H9 (cell line): ENCODE measurements at regions not wholly inside any gene's neighbourhood (a gene's known extent, or its start where the extent isn't known, plus 50 kb on each side); places are given as distances from the start of the nearest gene placed in this dataset.

ENCODE experiments used
- DNase-seq: peaks from one replicate; pipeline ENCODE4 v3.0.0-alpha.2; 2017
- H2AFZ ChIP-seq: one replicate; pipeline ENCODE4 v1.6.1; 2013; ENCODE audit warnings: mild to moderate bottlenecking, low read length, control low read depth, moderate library complexity
- H2AK5ac ChIP-seq: 2 replicates; pipeline ENCODE4 v1.6.1; 2013; ENCODE audit warnings: low read length, control low read depth, mixed read lengths; ENCODE audit not compliant: insufficient read length
- H2BK120ac ChIP-seq: one replicate; pipeline ENCODE4 v1.6.1; 2013; ENCODE audit warnings: low read depth, mild to moderate bottlenecking, low read length, control low read depth, inconsistent platforms; ENCODE audit not compliant: poor library complexity, severe bottlenecking
- H2BK12ac ChIP-seq: 2 replicates; pipeline ENCODE4 v1.6.1; 2013; ENCODE audit warnings: low read length, control low read depth, mixed read lengths, low read depth; ENCODE audit not compliant: insufficient read length
- H2BK15ac ChIP-seq: 2 replicates; pipeline ENCODE4 v1.6.1; 2013; ENCODE audit warnings: low read depth, low read length, control low read depth
- H2BK20ac ChIP-seq: one replicate; pipeline ENCODE4 v1.6.1; 2013; ENCODE audit warnings: low read depth, mild to moderate bottlenecking, low read length, control low read depth, inconsistent platforms; ENCODE audit not compliant: poor library complexity, severe bottlenecking
- H2BK5ac ChIP-seq: 2 replicates; pipeline ENCODE4 v1.6.1; 2013; ENCODE audit warnings: low read length, control low read depth, mixed read lengths; ENCODE audit not compliant: insufficient read length
- H3K14ac ChIP-seq: 2 replicates; pipeline ENCODE4 v1.6.1; 2013; ENCODE audit warnings: low read length, control low read depth; ENCODE audit not compliant: insufficient read depth
- H3K18ac ChIP-seq: 2 replicates; pipeline ENCODE4 v1.6.1; 2013; ENCODE audit warnings: low read depth, mild to moderate bottlenecking, mixed read lengths, low read length, control low read depth; ENCODE audit not compliant: insufficient read length
- H3K23ac ChIP-seq: 2 replicates; pipeline ENCODE4 v1.6.1; 2013; ENCODE audit warnings: low read length, control low read depth, mixed read lengths, low read depth; ENCODE audit not compliant: insufficient read length
- H3K23me2 ChIP-seq: 2 replicates; pipeline ENCODE4 v1.6.1; 2013; ENCODE audit warnings: low read depth, mild to moderate bottlenecking, mixed read lengths, low read length, control low read depth; ENCODE audit not compliant: insufficient read length, poor library complexity, severe bottlenecking
- H3K27ac ChIP-seq: 2 replicates; pipeline ENCODE4 v1.5.1; 2013; ENCODE audit warnings: low read length, control low read depth, mixed read lengths, low read depth; ENCODE audit not compliant: insufficient read length
- H3K27me3 ChIP-seq: 2 replicates; pipeline ENCODE4 v1.6.1; 2013; ENCODE audit warnings: low read length, control low read depth, inconsistent platforms; ENCODE audit not compliant: insufficient read depth
- H3K4ac ChIP-seq: 2 replicates; pipeline ENCODE4 v1.6.1; 2013; ENCODE audit warnings: low read depth, mild to moderate bottlenecking, control low read depth, inconsistent platforms, low read length, moderate library complexity
- H3K4me1 ChIP-seq: 2 replicates; pipeline ENCODE4 v1.6.1; 2013; ENCODE audit warnings: low read length, control low read depth, inconsistent platforms; ENCODE audit not compliant: insufficient read depth
- H3K4me2 ChIP-seq: 2 replicates; pipeline ENCODE4 v1.6.1; 2013; ENCODE audit warnings: low read length, control low read depth, mixed read lengths; ENCODE audit not compliant: insufficient read length, insufficient read depth
- H3K56ac ChIP-seq: 2 replicates; pipeline ENCODE4 v1.6.1; 2013; ENCODE audit warnings: low read depth, mild to moderate bottlenecking, mixed read lengths, low read length, control low read depth; ENCODE audit not compliant: insufficient read length
- H3K79me1 ChIP-seq: 2 replicates; pipeline ENCODE4 v1.6.1; 2013; ENCODE audit warnings: low read depth, mild to moderate bottlenecking, moderate library complexity, low read length, control low read depth, inconsistent platforms; ENCODE audit not compliant: insufficient read depth, poor library complexity, severe bottlenecking
- H3K79me2 ChIP-seq: 2 replicates; pipeline ENCODE4 v1.6.1; 2013; ENCODE audit warnings: low read length, control low read depth, inconsistent platforms; ENCODE audit not compliant: insufficient read depth
- H3K9ac ChIP-seq: 2 replicates; pipeline ENCODE4 v1.6.1; 2013; ENCODE audit warnings: low read length, control low read depth, mixed read lengths; ENCODE audit not compliant: insufficient read length; ENCODE audit errors: extremely low read depth
- H3K9me3 ChIP-seq: one replicate; pipeline ENCODE4 v1.6.1; 2013; ENCODE audit warnings: low read depth, low read length, inconsistent platforms; ENCODE audit not compliant: control insufficient read depth
- H3T11ph ChIP-seq: one replicate; pipeline ENCODE4 v1.6.1; 2013; ENCODE audit warnings: mild to moderate bottlenecking, low read length, control low read depth, inconsistent platforms
- H4K20me1 ChIP-seq: one replicate; pipeline ENCODE4 v1.6.1; 2013; ENCODE audit not compliant: control insufficient read depth, insufficient read length, insufficient read depth
- H4K5ac ChIP-seq: 2 replicates; pipeline ENCODE4 v1.6.1; 2013; ENCODE audit warnings: low read depth, mild to moderate bottlenecking, mixed read lengths, low read length, control low read depth; ENCODE audit not compliant: insufficient read length
- H4K8ac ChIP-seq: replicated peaks from 2 replicates; pipeline ENCODE4 v1.6.1; 2013; ENCODE audit warnings: low read length, control low read depth, mixed read lengths, low read depth; ENCODE audit not compliant: insufficient read length
- H4K91ac ChIP-seq: 2 replicates; pipeline ENCODE4 v1.6.1; 2013; ENCODE audit warnings: low read depth, mild to moderate bottlenecking, moderate library complexity, mixed read lengths, low read length, control low read depth; ENCODE audit not compliant: insufficient read length
- H3K27ac Mint-ChIP-seq, 3 experiments: 2 replicates in 2 of 3; 3 replicates in 1 of 3; pipeline ENCODE4 v1.8.0; 2020 to 2021; ENCODE audit warnings: mixed read lengths in 3 of 3, mild to moderate bottlenecking in 1 of 3, moderate library complexity in 1 of 3
- H3K27me3 Mint-ChIP-seq: 2 replicates; pipeline ENCODE4 v1.8.0; 2021; ENCODE audit warnings: low read depth, mild to moderate bottlenecking, moderate library complexity, mixed read lengths
- H3K36me3 Mint-ChIP-seq, 3 experiments: 2 replicates in 2 of 3; 3 replicates in 1 of 3; pipeline ENCODE4 v1.8.0; 2020 to 2021; ENCODE audit warnings: low read depth in 3 of 3, mixed read lengths in 3 of 3; ENCODE audit not compliant: insufficient read depth in 1 of 3
- H3K4me1 Mint-ChIP-seq, 2 experiments: 2 replicates each; pipeline ENCODE4 v1.8.0; 2020; ENCODE audit warnings: mixed read lengths in 2 of 2
- H3K4me3 Mint-ChIP-seq, 2 experiments: 2 replicates in 1 of 2; 3 replicates in 1 of 2; pipeline ENCODE4 v1.8.0; 2020 to 2021; ENCODE audit warnings: mild to moderate bottlenecking in 2 of 2, mixed read lengths in 2 of 2, moderate library complexity in 1 of 2
- H3K9me3 Mint-ChIP-seq, 2 experiments: 2 replicates in 1 of 2; 3 replicates in 1 of 2; pipeline ENCODE4 v1.8.0; 2020; ENCODE audit warnings: mild to moderate bottlenecking in 2 of 2, mixed read lengths in 2 of 2, moderate library complexity in 1 of 2
- WGBS: extraction: QIAGEN DNeasy Blood & Tissue Kit; methylation state at CpG from one replicate; pipeline ENCODE4 v1.1.7; 2013; ENCODE audit warnings: missing lambda C conversion rate, low lambda C conversion rate, mixed read lengths; ENCODE audit not compliant: insufficient read length; ENCODE audit errors: extremely low coverage; 5-methylcytosine and 5-hydroxymethylcytosine counted together
- TF ChIP-seq, protein P1 (sequence below): fragments of 200-600 bp; sonication (generic); conservative IDR thresholded peaks from 3 replicates; pipeline ENCODE4 v1.8.0; 2021; ENCODE audit warnings: antibody characterized with exemption, mild to moderate bottlenecking

DNA sequence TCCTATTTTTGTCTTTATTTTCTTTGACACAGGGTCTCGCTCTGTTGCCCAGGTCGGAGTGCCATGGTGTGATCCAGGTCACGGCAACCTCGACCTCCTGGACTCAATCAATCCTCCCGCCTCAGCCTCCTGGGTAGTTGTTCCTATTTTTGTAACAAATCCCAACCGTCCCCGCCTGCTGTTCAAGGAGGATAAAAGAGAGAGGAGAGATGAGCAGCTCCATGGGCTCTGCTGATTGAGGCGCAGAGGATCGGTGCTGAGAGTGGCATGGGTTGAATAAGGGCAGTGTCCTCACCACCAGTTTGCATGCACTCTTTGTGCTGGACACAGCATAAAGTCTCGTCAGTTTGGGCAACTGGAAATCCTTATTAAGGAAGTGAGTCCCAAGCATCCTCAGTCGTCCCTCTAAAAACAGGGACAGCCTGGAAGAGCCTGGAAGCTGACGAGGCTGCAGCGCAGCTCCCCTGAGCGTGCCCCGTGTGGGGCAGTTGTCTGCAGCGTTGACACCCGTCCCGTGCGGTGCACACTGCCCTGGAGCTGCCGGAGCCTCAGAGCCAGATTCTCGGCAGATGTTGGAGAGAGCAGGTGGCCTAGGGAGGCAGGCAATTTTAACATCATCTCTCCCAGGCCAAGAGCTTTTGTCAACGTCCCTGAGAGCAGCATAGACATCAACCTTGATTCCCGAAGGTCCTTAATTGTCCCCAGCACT lies 404.2 kb upstream of the RNF32 start:
- Mint-ChIP-seq H3K4me3 (no peak overlapping the region), H3K27ac (no peak overlapping the region), H3K27me3 (no peaks in the 10 kb centered on the region; the same call in 1 of the 2 replicates), H3K9me3 (no peaks in the 10 kb centered on the region; a peak in 1 of 5 replicates), H3K4me1 (no peaks in the 10 kb centered on the region), H3K36me3 (no peaks in the 10 kb centered on the region)
- H3K27me3 ChIP-seq: no peaks in the 10 kb centered on the region
- no peak overlapping the region for H3K18ac ChIP-seq
- no CpG with 5 or more reads among the region's 23 CpGs for WGBS
- H2BK12ac ChIP-seq: no peak overlapping the region
- H4K8ac ChIP-seq: no peak overlapping the region
- H3K56ac ChIP-seq: no peak overlapping the region
- no peak overlapping the region for H3K4ac ChIP-seq
- no peak overlapping the region for H3K14ac ChIP-seq
- H3K23ac ChIP-seq: no peak overlapping the region
- H4K91ac ChIP-seq: no peak overlapping the region
- TF ChIP-seq, protein P1, sequence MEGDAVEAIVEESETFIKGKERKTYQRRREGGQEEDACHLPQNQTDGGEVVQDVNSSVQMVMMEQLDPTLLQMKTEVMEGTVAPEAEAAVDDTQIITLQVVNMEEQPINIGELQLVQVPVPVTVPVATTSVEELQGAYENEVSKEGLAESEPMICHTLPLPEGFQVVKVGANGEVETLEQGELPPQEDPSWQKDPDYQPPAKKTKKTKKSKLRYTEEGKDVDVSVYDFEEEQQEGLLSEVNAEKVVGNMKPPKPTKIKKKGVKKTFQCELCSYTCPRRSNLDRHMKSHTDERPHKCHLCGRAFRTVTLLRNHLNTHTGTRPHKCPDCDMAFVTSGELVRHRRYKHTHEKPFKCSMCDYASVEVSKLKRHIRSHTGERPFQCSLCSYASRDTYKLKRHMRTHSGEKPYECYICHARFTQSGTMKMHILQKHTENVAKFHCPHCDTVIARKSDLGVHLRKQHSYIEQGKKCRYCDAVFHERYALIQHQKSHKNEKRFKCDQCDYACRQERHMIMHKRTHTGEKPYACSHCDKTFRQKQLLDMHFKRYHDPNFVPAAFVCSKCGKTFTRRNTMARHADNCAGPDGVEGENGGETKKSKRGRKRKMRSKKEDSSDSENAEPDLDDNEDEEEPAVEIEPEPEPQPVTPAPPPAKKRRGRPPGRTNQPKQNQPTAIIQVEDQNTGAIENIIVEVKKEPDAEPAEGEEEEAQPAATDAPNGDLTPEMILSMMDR: no peak
- H4K5ac ChIP-seq: no peak overlapping the region
- no peaks in the 10 kb centered on the region for H3K79me2 ChIP-seq
- DNase-seq: no peak
- H3K4me2 ChIP-seq: no peak overlapping the region
- no peak overlapping the region for H2BK20ac ChIP-seq
- H3K4me1 ChIP-seq: no peaks in the 10 kb centered on the region
- no peaks in the 10 kb centered on the region for H4K20me1 ChIP-seq
- H2BK120ac ChIP-seq: no peak overlapping the region
- H2BK5ac ChIP-seq: no peak overlapping the region
- no peak overlapping the region for H2AK5ac ChIP-seq
- H3K23me2 ChIP-seq: no peaks in the 10 kb centered on the region
- H3T11ph ChIP-seq: no peak overlapping the region
- H3K9me3 ChIP-seq: no peaks in the 10 kb centered on the region
- no peak overlapping the region for H3K9ac ChIP-seq
- no peak overlapping the region for H3K27ac ChIP-seq
- no peak overlapping the region for H2BK15ac ChIP-seq
- H2AFZ ChIP-seq: no peak overlapping the region
- no peaks in the 10 kb centered on the region for H3K79me1 ChIP-seq
